ENCODE measurements at regions not wholly inside any gene's neighbourhood (a gene's known extent, or its start where the extent isn't known, plus 50 kb on each side); places are given as distances from the start of the nearest gene placed in this dataset.

- TF ChIP-seq, protein P1, sequence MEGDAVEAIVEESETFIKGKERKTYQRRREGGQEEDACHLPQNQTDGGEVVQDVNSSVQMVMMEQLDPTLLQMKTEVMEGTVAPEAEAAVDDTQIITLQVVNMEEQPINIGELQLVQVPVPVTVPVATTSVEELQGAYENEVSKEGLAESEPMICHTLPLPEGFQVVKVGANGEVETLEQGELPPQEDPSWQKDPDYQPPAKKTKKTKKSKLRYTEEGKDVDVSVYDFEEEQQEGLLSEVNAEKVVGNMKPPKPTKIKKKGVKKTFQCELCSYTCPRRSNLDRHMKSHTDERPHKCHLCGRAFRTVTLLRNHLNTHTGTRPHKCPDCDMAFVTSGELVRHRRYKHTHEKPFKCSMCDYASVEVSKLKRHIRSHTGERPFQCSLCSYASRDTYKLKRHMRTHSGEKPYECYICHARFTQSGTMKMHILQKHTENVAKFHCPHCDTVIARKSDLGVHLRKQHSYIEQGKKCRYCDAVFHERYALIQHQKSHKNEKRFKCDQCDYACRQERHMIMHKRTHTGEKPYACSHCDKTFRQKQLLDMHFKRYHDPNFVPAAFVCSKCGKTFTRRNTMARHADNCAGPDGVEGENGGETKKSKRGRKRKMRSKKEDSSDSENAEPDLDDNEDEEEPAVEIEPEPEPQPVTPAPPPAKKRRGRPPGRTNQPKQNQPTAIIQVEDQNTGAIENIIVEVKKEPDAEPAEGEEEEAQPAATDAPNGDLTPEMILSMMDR (IDR thresholded peaks at IDR 0.05): no peak
- no peak for TF ChIP-seq POLR2A (IDR thresholded peaks at IDR 0.05)
Observed at GRCh38 chr16:79283578-79283977, 317.0 kb downstream of the MAF start.

Data from tibial nerve (tissue), 3 donors.